ENCODE measurements at regions not wholly inside any gene's neighbourhood (a gene's known extent, or its start where the extent isn't known, plus 50 kb on each side); places are given as distances from the start of the nearest gene placed in this dataset.

- Mint-ChIP-seq H3K27me3 (ENCODE audit: insufficient read depth, low read depth, poor library complexity) (peaks cover 3% of the 10 kb centered on the region), H3K36me3 (ENCODE audit: low read depth) (no peaks in the 10 kb centered on the region), H3K4me1 (peaks cover 7% of the 10 kb centered on the region)
Observed at GRCh38 chr12:107167756-107168155, 74.4 kb upstream of the CRY1 start.

More at GRCh38 chr12:107167756-107168155, 74.4 kb upstream of the CRY1 start:
- Histone ChIP-seq H2AFZ (0 out of 2 replicates have a peak overlapping the region, but pooled peaks have one; percentile 18), H3K27ac (ENCODE audit: low read depth) (no peak overlapping the region), H3K9me2 (ENCODE audit: insufficient read depth) (peaks cover 6% of the 10 kb centered on the region), H3K4me3 (no peak overlapping the region), H3K4me2 (no peak overlapping the region), H3F3A (replicated peaks; ENCODE audit: low read depth) (no peaks in the 10 kb centered on the region), H4K20me1 (replicated peaks; ENCODE audit: insufficient read depth) (no peaks in the 10 kb centered on the region), H3K27me3 (ENCODE audit: insufficient read depth) (no peaks in the 10 kb centered on the region), H3K79me2 (replicated peaks; ENCODE audit: insufficient read depth) (no peaks in the 10 kb centered on the region), H3K36me3 (ENCODE audit: insufficient read depth) (no peaks in the 10 kb centered on the region), H3K4me1 (ENCODE audit: insufficient read depth) (no peaks in the 10 kb centered on the region)
- Mint-ChIP-seq H3K27ac (no peak overlapping the region), H3K4me3 (no peak overlapping the region), H3K9me3 (no peaks in the 10 kb centered on the region)
- no peak for TF ChIP-seq REST (IDR thresholded peaks at IDR 0.05; ENCODE audit: unreplicated experiment)
- TF ChIP-seq ZNF331 (CRISPR knock-in tag; IDR thresholded peaks at IDR 0.05; ENCODE audit: low read depth), result no peak
- no peak for TF ChIP-seq EZH2phosphoT487 (IDR thresholded peaks at IDR 0.05; ENCODE audit: unreplicated experiment)
- no peak for TF ChIP-seq STAT1 (IDR thresholded peaks at IDR 0.05; ENCODE audit: unreplicated experiment)
- no peak for TF ChIP-seq NANOG (IDR thresholded peaks at IDR 0.05; ENCODE audit: borderline replicate concordance)
- no peak for TF ChIP-seq ZNF462 (CRISPR knock-in tag; IDR thresholded peaks at IDR 0.05)
- TF ChIP-seq CREB1 (CRISPR knock-in tag; IDR thresholded peaks at IDR 0.05; ENCODE audit: low read depth), result no peak
- no peak for TF ChIP-seq ZNF114 (CRISPR knock-in tag; IDR thresholded peaks at IDR 0.05)
- no peak for TF ChIP-seq EZH2 (IDR thresholded peaks at IDR 0.05; ENCODE audit: low read depth, unreplicated experiment)
- no peak for TF ChIP-seq ETS1 (IDR thresholded peaks at IDR 0.05)
- TF ChIP-seq JUNB (IDR thresholded peaks at IDR 0.05; ENCODE audit: unreplicated experiment), result no peak
- TF ChIP-seq CTCF (conservative IDR thresholded peaks at IDR 0.05; ENCODE audit: low read depth in 2 of 2), result no peak
- no peak for TF ChIP-seq POLR2AphosphoS5 (IDR thresholded peaks at IDR 0.05; ENCODE audit: low read depth)
- no peak for ATAC-seq
- no peak for DNase-seq (ENCODE audit: low spot score)

All from GM23338 (cell line).